ENCODE measurements at regions not wholly inside any gene's neighbourhood (a gene's known extent, or its start where the extent isn't known, plus 50 kb on each side); places are given as distances from the start of the nearest gene placed in this dataset.

- no peak for DNase-seq (ENCODE audit: insufficient read length)
- no peak for FAIRE-seq
- no peak for TF ChIP-seq POLR2AphosphoS5 (IDR thresholded peaks at IDR 0.05; ENCODE audit: low read depth, low read length)
- TF ChIP-seq POLR2A (IDR thresholded peaks at IDR 0.05; ENCODE audit: low read depth, low read length) = no peak
These were observed 270.6 kb upstream of the DPPA4 start for GRCh38 chr3:109607897-109608296.

- FAIRE-seq (no peak), DNase-seq (ENCODE audit: insufficient read length) (no peak)
- no peak for TF ChIP-seq POLR2A (IDR thresholded peaks at IDR 0.05; ENCODE audit: low read depth, low read length)
- TF ChIP-seq POLR2AphosphoS5 (IDR thresholded peaks at IDR 0.05; ENCODE audit: low read depth, low read length) = no peak
- TF ChIP-seq TAF1 (IDR thresholded peaks at IDR 0.05; ENCODE audit: borderline replicate concordance, low read depth, low read length) = no peak
These were observed 271.2 kb upstream of the DPPA4 start for GRCh38 chr3:109608574-109608973.

- FAIRE-seq = no peak
These were observed 281.5 kb upstream of the DPPA4 start for GRCh38 chr3:109618766-109619378.

GRCh38 chr3:109631897-109632296 is 294.6 kb upstream of the DPPA4 start:
- FAIRE-seq = no peak
- no peak for TF ChIP-seq POLR2A (IDR thresholded peaks at IDR 0.05; ENCODE audit: low read depth, low read length)
- TF ChIP-seq TAF1 (IDR thresholded peaks at IDR 0.05; ENCODE audit: borderline replicate concordance, low read depth, low read length) = no peak
- no peak for TF ChIP-seq POLR2AphosphoS5 (IDR thresholded peaks at IDR 0.05; ENCODE audit: low read depth, low read length)
- no peak for DNase-seq (ENCODE audit: insufficient read length)

More at GRCh38 chr3:109618766-109619378, 281.5 kb upstream of the DPPA4 start:
- no peak for DNase-seq (ENCODE audit: insufficient read length)
- TF ChIP-seq POLR2AphosphoS5 (IDR thresholded peaks at IDR 0.05; ENCODE audit: low read depth, low read length) (no peak), POLR2A (IDR thresholded peaks at IDR 0.05; ENCODE audit: low read depth, low read length) (no peak), TAF1 (IDR thresholded peaks at IDR 0.05; ENCODE audit: borderline replicate concordance, low read depth, low read length) (no peak)

GRCh38 chr3:109640146-109640652 is 302.9 kb upstream of the DPPA4 start:
- DNase-seq (ENCODE audit: insufficient read length) (no peak), FAIRE-seq (no peak)
- TF ChIP-seq TAF1 (IDR thresholded peaks at IDR 0.05; ENCODE audit: borderline replicate concordance, low read depth, low read length) = no peak
- no peak for TF ChIP-seq POLR2A (IDR thresholded peaks at IDR 0.05; ENCODE audit: low read depth, low read length)
- no peak for TF ChIP-seq POLR2AphosphoS5 (IDR thresholded peaks at IDR 0.05; ENCODE audit: low read depth, low read length)

GRCh38 chr3:109642025-109642424 is 304.7 kb upstream of the DPPA4 start:
- TF ChIP-seq POLR2A (IDR thresholded peaks at IDR 0.05; ENCODE audit: low read depth, low read length) = no peak
- no peak for DNase-seq (ENCODE audit: insufficient read length)
- FAIRE-seq = no peak

- DNase-seq (ENCODE audit: insufficient read length) (no peak), FAIRE-seq (no peak)
- TF ChIP-seq POLR2AphosphoS5 (IDR thresholded peaks at IDR 0.05; ENCODE audit: low read depth, low read length) = no peak
- TF ChIP-seq TAF1 (IDR thresholded peaks at IDR 0.05; ENCODE audit: borderline replicate concordance, low read depth, low read length) = no peak
These were observed 306.2 kb upstream of the DPPA4 start for GRCh38 chr3:109643590-109643989.

- FAIRE-seq (no peak), DNase-seq (ENCODE audit: insufficient read length) (no peak)
- TF ChIP-seq POLR2A (IDR thresholded peaks at IDR 0.05; ENCODE audit: low read depth, low read length) (no peak), POLR2AphosphoS5 (IDR thresholded peaks at IDR 0.05; ENCODE audit: low read depth, low read length) (no peak), TAF1 (IDR thresholded peaks at IDR 0.05; ENCODE audit: borderline replicate concordance, low read depth, low read length) (no peak)
These were observed 307.0 kb upstream of the DPPA4 start for GRCh38 chr3:109644332-109644731.

GRCh38 chr3:109644746-109645145 is 307.4 kb upstream of the DPPA4 start:
- TF ChIP-seq POLR2A (IDR thresholded peaks at IDR 0.05; ENCODE audit: low read depth, low read length) (no peak), TAF1 (IDR thresholded peaks at IDR 0.05; ENCODE audit: borderline replicate concordance, low read depth, low read length) (no peak), POLR2AphosphoS5 (IDR thresholded peaks at IDR 0.05; ENCODE audit: low read depth, low read length) (no peak)

GRCh38 chr3:109648027-109648426 is 310.7 kb upstream of the DPPA4 start:
- TF ChIP-seq POLR2A (IDR thresholded peaks at IDR 0.05; ENCODE audit: low read depth, low read length) (no peak), POLR2AphosphoS5 (IDR thresholded peaks at IDR 0.05; ENCODE audit: low read depth, low read length) (no peak), TAF1 (IDR thresholded peaks at IDR 0.05; ENCODE audit: borderline replicate concordance, low read depth, low read length) (no peak)
- no peak for DNase-seq (ENCODE audit: insufficient read length)
- no peak for FAIRE-seq

More at GRCh38 chr3:109644746-109645145, 307.4 kb upstream of the DPPA4 start:
- no peak for DNase-seq (ENCODE audit: insufficient read length)
- FAIRE-seq = no peak

GRCh38 chr3:109656225-109656624 is 318.9 kb upstream of the DPPA4 start:
- DNase-seq (ENCODE audit: insufficient read length) = no peak
- FAIRE-seq = no peak
- no peak for TF ChIP-seq POLR2A (IDR thresholded peaks at IDR 0.05; ENCODE audit: low read depth, low read length)
- no peak for TF ChIP-seq TAF1 (IDR thresholded peaks at IDR 0.05; ENCODE audit: borderline replicate concordance, low read depth, low read length)
- TF ChIP-seq POLR2AphosphoS5 (IDR thresholded peaks at IDR 0.05; ENCODE audit: low read depth, low read length) = no peak

DNA sequence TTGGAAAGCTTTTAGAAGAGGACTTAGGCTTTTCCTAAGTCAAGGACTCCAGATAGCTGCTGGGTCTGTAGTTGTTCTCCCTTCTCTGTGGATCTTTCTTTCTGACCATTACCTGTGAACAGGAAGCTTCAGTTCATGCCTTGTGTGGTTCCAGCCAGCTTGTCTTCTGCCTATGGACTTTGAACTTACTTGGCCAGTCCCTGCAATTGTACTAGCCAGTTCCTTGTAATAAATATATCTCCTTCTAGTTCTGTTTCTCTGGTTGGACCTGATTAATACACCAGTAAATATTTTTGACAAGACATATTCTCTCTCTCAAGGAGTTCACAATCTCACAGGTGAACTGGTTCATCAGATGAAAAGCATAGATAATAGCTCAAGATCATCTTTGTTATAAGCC is 341.3 kb upstream of the DPPA4 start:
- no peak for FAIRE-seq
- DNase-seq (ENCODE audit: insufficient read length) = no peak
- no peak for TF ChIP-seq POLR2AphosphoS5 (IDR thresholded peaks at IDR 0.05; ENCODE audit: low read depth, low read length)
- TF ChIP-seq POLR2A (IDR thresholded peaks at IDR 0.05; ENCODE audit: low read depth, low read length) = no peak
- TF ChIP-seq TAF1 (IDR thresholded peaks at IDR 0.05; ENCODE audit: borderline replicate concordance, low read depth, low read length) = no peak

All from GM12892 (cell line).